ENCODE measurements at regions not wholly inside any gene's neighbourhood (a gene's known extent, or its start where the extent isn't known, plus 50 kb on each side); places are given as distances from the start of the nearest gene placed in this dataset.

DNA sequence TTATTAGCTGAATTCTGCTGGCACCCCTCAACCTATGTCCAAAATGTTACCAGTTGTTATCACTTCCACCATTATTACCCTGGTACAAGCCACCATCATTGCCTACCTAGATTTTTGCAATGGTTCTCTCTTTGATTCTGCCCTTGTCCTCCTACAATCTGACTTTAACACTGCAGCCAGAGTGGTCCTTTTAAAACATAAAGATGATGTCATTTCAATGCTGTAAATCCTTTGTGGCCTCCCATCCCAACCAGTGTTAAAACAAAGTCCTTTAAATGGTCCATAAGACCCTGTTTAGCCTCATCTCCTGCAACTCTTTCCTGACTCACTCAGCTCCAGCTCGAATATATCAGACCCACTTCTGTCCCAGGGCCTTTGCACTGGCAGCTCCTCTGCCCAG lies 54.9 kb upstream of the FSTL4 start:
- no peak overlapping the region for H2AK5ac ChIP-seq (ENCODE audit: low read depth, low read length)
- no peak overlapping the region for H2BK20ac ChIP-seq (ENCODE audit: low read length)
- TF ChIP-seq EP300 (IDR thresholded peaks at IDR 0.05; ENCODE audit: borderline replicate concordance in 1 of 2, low read depth in 2 of 2, low read length in 2 of 2) (no peak), JUND (IDR thresholded peaks at IDR 0.05; ENCODE audit: low read length) (no peak), SIRT6 (IDR thresholded peaks at IDR 0.05; ENCODE audit: low read length) (no peak), GABPA (IDR thresholded peaks at IDR 0.05; ENCODE audit: borderline replicate concordance, insufficient read depth, low read length) (no peak), MAFK (IDR thresholded peaks at IDR 0.05; ENCODE audit: low read depth, low read length) (no peak), CBX5 (IDR thresholded peaks at IDR 0.05; ENCODE audit: low read depth, low read length) (no peak), TAF7 (optimal IDR thresholded peaks at IDR 0.05; ENCODE audit: borderline replicate concordance, low read depth, low read length) (no peak), SRF (IDR thresholded peaks at IDR 0.05; ENCODE audit: low read depth, low read length) (no peak), SIX5 (IDR thresholded peaks at IDR 0.05; ENCODE audit: low read depth, low read length) (no peak), JUN (IDR thresholded peaks at IDR 0.05; ENCODE audit: low read depth, low read length) (no peak), SAP30 (IDR thresholded peaks at IDR 0.05; ENCODE audit: insufficient read depth, insufficient replicate concordance, low read length) (no peak)
- H3K23ac ChIP-seq (ENCODE audit: insufficient read length) = no peak overlapping the region
- H3K79me1 ChIP-seq (ENCODE audit: low read depth, low read length) = no peaks in the 10 kb centered on the region
- DNase-seq (ENCODE audit: low read depth in 1 of 2, low spot score in 2 of 2) (no peak), FAIRE-seq (no peak)
- no peak overlapping the region for H3K27ac ChIP-seq (ENCODE audit: low read depth, low read length)
- H2BK15ac ChIP-seq (ENCODE audit: low read length) = no peak overlapping the region
- H4K91ac ChIP-seq (replicated peaks; ENCODE audit: insufficient read length, low read length) = no peak overlapping the region
- H4K20me1 ChIP-seq (replicated peaks in 1 of 2; ENCODE audit: control insufficient read depth in 1 of 2, insufficient read depth in 2 of 2, low read length in 2 of 2) = no peaks in the 10 kb centered on the region
- H3K18ac ChIP-seq (ENCODE audit: extremely low read depth, low read length) = no peak overlapping the region
- no peak overlapping the region for H3K9ac ChIP-seq (replicated peaks in 1 of 4; ENCODE audit: extremely low read depth in 1 of 4, low read depth in 3 of 4, low read length in 3 of 4)
- H3K23me2 ChIP-seq (ENCODE audit: low read depth, low read length) = no peaks in the 10 kb centered on the region
- H2BK12ac ChIP-seq (ENCODE audit: low read depth, low read length) = no peak overlapping the region
- H3K4me2 ChIP-seq (ENCODE audit: insufficient read depth in 1 of 2, low read depth in 2 of 2, low read length in 2 of 2) = no peak overlapping the region
- H2AFZ ChIP-seq (ENCODE audit: low read length) = no peak overlapping the region
- no peak overlapping the region for H3K4me3 ChIP-seq (ENCODE audit: extremely low read depth in 1 of 4, insufficient read depth in 2 of 4, low read depth in 3 of 4, low read length in 4 of 4)
- no peaks in the 10 kb centered on the region for H3K27me3 ChIP-seq (replicated peaks in 1 of 4; ENCODE audit: control insufficient read depth in 3 of 4, extremely low read depth in 1 of 4, insufficient read depth in 3 of 4, low read length in 3 of 4)
- ChIA-PET CTCF (ENCODE audit: partially characterized antibody) (interaction anchor here (0.8 to 1.1 kb wide), 2 partner anchors 11 to 1045 kb away, joined by 3 read pairs; no protein-coding TSS in a partner anchor), POLR2A (ENCODE audit: partially characterized antibody) (no interaction called here)
- H3K56ac ChIP-seq (replicated peaks; ENCODE audit: insufficient read length, low read depth, low read length) = no peak overlapping the region
- H4K5ac ChIP-seq (ENCODE audit: insufficient read length, low read depth, low read length) = no peak overlapping the region
- H3K4ac ChIP-seq (replicated peaks; ENCODE audit: insufficient read length, low read depth, low read length) = no peak overlapping the region
- no peak overlapping the region for H2BK5ac ChIP-seq (ENCODE audit: low read depth, low read length)
- H3K4me1 ChIP-seq (replicated peaks in 1 of 4; ENCODE audit: control insufficient read depth in 3 of 4, insufficient read depth in 4 of 4, low read length in 3 of 4) = no peaks in the 10 kb centered on the region
- no peaks in the 10 kb centered on the region for H3K9me3 ChIP-seq (ENCODE audit: insufficient read depth in 2 of 2, low read depth in 1 of 2, low read length in 1 of 2)
- no peak overlapping the region for H4K8ac ChIP-seq (ENCODE audit: extremely low read depth, insufficient read depth, low read length)
- 69% methylated on average over 1 of the region's 1 CpG; no CpG with 5 or more reads in 1 of the 2 experiments for WGBS, 2 experiments (ENCODE audit: extremely low coverage in 1 of 2, insufficient coverage in 1 of 2, insufficient read length in 1 of 2, insufficient replicate concordance in 2 of 2, low coverage in 1 of 2, low lambda C conversion rate in 2 of 2, missing lambda C conversion rate in 1 of 2)
- H3K79me2 ChIP-seq (ENCODE audit: control insufficient read depth in 1 of 2, insufficient read depth in 2 of 2, low read length in 2 of 2) = no peaks in the 10 kb centered on the region
- H3K36me3 ChIP-seq (ENCODE audit: control insufficient read depth in 2 of 4, insufficient read depth in 4 of 4, low read length in 3 of 4) = peaks cover 0 to 3% (median 0%) of the 10 kb centered on the region in 4 experiments; a peak in 2 of 8 replicates
- no peak overlapping the region for H2BK120ac ChIP-seq (replicated peaks; ENCODE audit: low read depth, low read length)
- no peak overlapping the region for H3K14ac ChIP-seq (ENCODE audit: insufficient read length)
